GM23248 (cell line): ENCODE measurements at regions not wholly inside any gene's neighbourhood (a gene's known extent, or its start where the extent isn't known, plus 50 kb on each side); places are given as distances from the start of the nearest gene placed in this dataset.

Experiments used
- DNase-seq: peaks from one replicate; pipeline ENCODE4 v3.0.0-alpha.2; 2015
- H2AFZ ChIP-seq: fragments of 200-600 bp; sonication (generic); 2 replicates; pipeline ENCODE4 v1.6.1; 2016; ENCODE audit warnings: antibody characterized with exemption
- H3F3A ChIP-seq: fragments of 200-600 bp; sonication (generic); 2 replicates; pipeline ENCODE4 v1.6.1; 2016; ENCODE audit warnings: mild to moderate bottlenecking, antibody characterized with exemption, mixed run types; ENCODE audit not compliant: insufficient read depth
- H3K27ac ChIP-seq: fragments of 200-600 bp; sonication (generic); 2 replicates; pipeline ENCODE4 v1.5.1; 2016; ENCODE audit warnings: mild to moderate bottlenecking
- H3K27me3 ChIP-seq: fragments of 200-600 bp; sonication (generic); replicated peaks from 2 replicates; pipeline ENCODE4 v1.6.1; 2016; ENCODE audit warnings: mild to moderate bottlenecking; ENCODE audit not compliant: insufficient read depth
- H3K36me3 ChIP-seq: fragments of 200-600 bp; sonication (generic); 2 replicates; pipeline ENCODE4 v1.6.1; 2016; ENCODE audit warnings: low read depth, mild to moderate bottlenecking
- H3K4me1 ChIP-seq: fragments of 200-600 bp; sonication (generic); 2 replicates; pipeline ENCODE4 v1.6.1; 2016; ENCODE audit warnings: mild to moderate bottlenecking; ENCODE audit not compliant: insufficient read depth
- H3K4me2 ChIP-seq: fragments of 200-600 bp; sonication (generic); one replicate; pipeline ENCODE4 v1.6.1; 2016; ENCODE audit warnings: mild to moderate bottlenecking; ENCODE audit not compliant: unreplicated experiment
- H3K4me3 ChIP-seq: fragments of 200-600 bp; sonication (generic); 2 replicates; pipeline ENCODE4 v1.5.1; 2016; ENCODE audit warnings: mild to moderate bottlenecking
- H3K79me2 ChIP-seq: fragments of 200-600 bp; sonication (generic); 2 replicates; pipeline ENCODE4 v1.6.1; 2016; ENCODE audit warnings: mild to moderate bottlenecking; ENCODE audit not compliant: insufficient read depth
- H3K9ac ChIP-seq: fragments of 200-600 bp; sonication (generic); 2 replicates; pipeline ENCODE4 v1.6.1; 2016; ENCODE audit warnings: mild to moderate bottlenecking
- H3K9me2 ChIP-seq: fragments of 200-600 bp; sonication (generic); 2 replicates; pipeline ENCODE4 v1.6.1; 2016; ENCODE audit warnings: mixed run types, mild to moderate bottlenecking, moderate library complexity; ENCODE audit not compliant: insufficient read depth
- H3K9me3 ChIP-seq: fragments of 200-600 bp; sonication (generic); one replicate; pipeline ENCODE4 v1.6.1; 2017; ENCODE audit warnings: low read depth
- H4K20me1 ChIP-seq: fragments of 200-600 bp; sonication (generic); 2 replicates; pipeline ENCODE4 v1.6.0; 2016; ENCODE audit not compliant: insufficient read depth
- EZH2 ChIP-seq: fragments of 200-600 bp; sonication (generic); IDR thresholded peaks from 2 replicates; pipeline ENCODE4 v1.6.1; 2018; ENCODE audit warnings: antibody characterized with exemption, mild to moderate bottlenecking; ENCODE audit not compliant: insufficient read depth, poor library complexity, severe bottlenecking
- EZH2phosphoT487 ChIP-seq: fragments of 200-600 bp; sonication (generic); IDR thresholded peaks from 2 replicates; pipeline ENCODE4 v1.6.1; 2018; ENCODE audit warnings: antibody characterized with exemption, moderate library complexity, mild to moderate bottlenecking, low read depth; ENCODE audit not compliant: insufficient read depth
- WGBS, 2 experiments: methylation state at CpG; one replicate each; pipeline ENCODE4 v1.1.6; 2015 to 2017; ENCODE audit warnings: low lambda C conversion rate in 2 of 2, low coverage in 1 of 2; ENCODE audit errors: missing lambda C conversion rate in 2 of 2; 5-methylcytosine and 5-hydroxymethylcytosine counted together
- in situ Hi-C: fragments of 300-500 bp; cut with MboI; formaldehyde crosslinking; loops from 2 replicates; pipeline ENCODE4 v1.15.0; 2020

DNA sequence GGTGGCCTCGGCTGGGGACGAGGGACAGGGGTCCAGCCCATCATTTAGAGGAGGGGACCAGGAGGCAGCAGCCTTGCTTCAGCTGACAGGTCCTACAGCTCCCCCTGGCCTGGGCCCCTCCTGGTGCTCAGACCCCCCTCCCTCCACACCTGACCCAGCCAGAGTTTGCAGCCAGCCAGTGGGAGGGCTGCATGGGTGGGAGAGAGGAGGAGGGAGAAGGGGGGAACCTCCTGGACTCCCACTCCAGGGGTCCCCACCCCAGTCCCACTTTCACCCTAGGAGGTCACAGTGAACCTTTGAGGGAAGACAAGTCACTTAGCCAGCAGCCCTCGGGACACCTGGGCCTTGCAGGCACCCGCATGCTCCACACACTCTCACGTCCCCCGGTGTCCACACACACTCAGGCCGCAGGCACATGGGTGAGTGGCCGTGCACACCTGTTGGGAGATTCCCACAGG, 108.9 kb upstream of the ZBTB40 start:
- H3K4me1 ChIP-seq: no peaks in the 10 kb centered on the region; the same call in 1 of the 2 replicates
- H3F3A ChIP-seq: no peaks in the 10 kb centered on the region
- no peak overlapping the region for H3K9ac ChIP-seq
- no peaks in the 10 kb centered on the region for H3K36me3 ChIP-seq
- H3K27ac ChIP-seq: no peak overlapping the region
- no peak for DNase-seq
- H4K20me1 ChIP-seq: no peaks in the 10 kb centered on the region
- TF ChIP-seq EZH2: no peak
- no peak for TF ChIP-seq EZH2phosphoT487
- 68 to 73% methylated on average over 8 of the region's 8 CpGs for WGBS, 2 experiments
- H3K9me3 ChIP-seq: no peaks in the 10 kb centered on the region
- no peak overlapping the region for H2AFZ ChIP-seq
- H3K79me2 ChIP-seq: no peaks in the 10 kb centered on the region
- H3K4me3 ChIP-seq: no peak overlapping the region
- H3K27me3 ChIP-seq: peaks cover 71% of the 10 kb centered on the region
- no peak overlapping the region for H3K4me2 ChIP-seq
- no peaks in the 10 kb centered on the region for H3K9me2 ChIP-seq
- in situ Hi-C loops: no loop called here

- Histone ChIP-seq H2AFZ (no peak overlapping the region), H3K9me2 (no peaks in the 10 kb centered on the region), H3K4me3 (no peak overlapping the region), H3K79me2 (no peaks in the 10 kb centered on the region), H3K9me3 (no peaks in the 10 kb centered on the region), H3K4me2 (no peak overlapping the region), H3K4me1 (no peaks in the 10 kb centered on the region; the same call in 1 of the 2 replicates), H3F3A (no peaks in the 10 kb centered on the region), H3K9ac (no peak overlapping the region), H4K20me1 (no peaks in the 10 kb centered on the region), H3K27ac (no peak overlapping the region), H3K27me3 (peaks cover 70% of the 10 kb centered on the region), H3K36me3 (no peaks in the 10 kb centered on the region)
- WGBS, 2 experiments: 52 to 54% methylated on average over 29 of the region's 29 CpGs
- TF ChIP-seq EZH2 (no peak), EZH2phosphoT487 (no peak)
- no peak for DNase-seq
- in situ Hi-C loops: no loop called here
These were observed 108.0 kb upstream of the ZBTB40 start for GRCh38 chr1:22343456-22344328.

GRCh38 chr1:22344329-22344630, 107.4 kb upstream of the ZBTB40 start:
- H3K4me1 ChIP-seq: no peaks in the 10 kb centered on the region; the same call in 1 of the 2 replicates
- no peaks in the 10 kb centered on the region for H3K9me3 ChIP-seq
- H3K27me3 ChIP-seq: peaks cover 66% of the 10 kb centered on the region
- in situ Hi-C loops: no loop called here
- H3K4me2 ChIP-seq: no peak overlapping the region
- no peak overlapping the region for H3K27ac ChIP-seq
- 15 to 16% methylated on average over 5 of the region's 5 CpGs for WGBS, 2 experiments
- no peaks in the 10 kb centered on the region for H4K20me1 ChIP-seq
- H3K79me2 ChIP-seq: no peaks in the 10 kb centered on the region
- no peaks in the 10 kb centered on the region for H3K9me2 ChIP-seq
- no peaks in the 10 kb centered on the region for H3K36me3 ChIP-seq
- DNase-seq: peak; percentile 31
- TF ChIP-seq EZH2 (no peak), EZH2phosphoT487 (no peak)
- H3F3A ChIP-seq: no peaks in the 10 kb centered on the region
- H3K4me3 ChIP-seq: no peak overlapping the region
- no peak overlapping the region for H3K9ac ChIP-seq
- no peak overlapping the region for H2AFZ ChIP-seq

DNA sequence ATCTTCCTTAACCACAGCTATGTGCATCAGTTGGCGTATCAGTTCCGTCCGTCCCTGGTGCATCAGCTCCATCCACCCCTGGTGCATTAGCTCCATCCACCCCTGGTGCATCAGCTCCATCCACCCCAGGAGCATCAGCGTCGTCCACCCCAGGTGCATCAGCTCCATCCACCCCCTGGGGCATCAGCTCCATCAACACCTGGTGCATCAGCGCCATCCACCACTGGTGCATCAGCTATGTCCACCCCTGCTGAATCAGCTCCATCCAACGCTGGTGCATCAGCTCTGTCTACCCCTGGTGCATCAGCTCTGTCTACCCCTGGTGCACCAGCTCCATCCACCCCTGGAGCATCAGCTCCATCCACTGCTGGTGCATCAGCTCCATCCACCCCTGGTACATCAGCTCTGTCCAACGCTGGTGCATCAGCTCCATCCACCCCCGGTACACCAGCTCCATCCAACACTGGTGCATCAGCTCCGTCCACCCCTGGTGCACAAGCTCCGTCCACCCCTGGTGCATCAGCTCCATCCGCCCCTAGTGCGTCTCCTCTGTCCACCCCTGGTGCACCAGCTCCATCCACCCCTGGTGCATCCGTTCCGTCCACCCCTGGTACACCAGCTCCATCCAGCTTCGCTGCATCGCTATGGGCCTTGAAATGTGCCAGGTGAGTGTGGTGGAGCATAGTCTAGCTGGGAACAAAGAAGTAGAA, 106.6 kb upstream of the ZBTB40 start:
- Histone ChIP-seq H4K20me1 (no peaks in the 10 kb centered on the region), H3K27ac (no peak overlapping the region), H3K9me2 (no peaks in the 10 kb centered on the region), H2AFZ (no peak overlapping the region), H3K36me3 (no peaks in the 10 kb centered on the region), H3K9me3 (no peaks in the 10 kb centered on the region), H3K4me1 (no peaks in the 10 kb centered on the region; the same call in 1 of the 2 replicates), H3K4me3 (no peak overlapping the region), H3F3A (no peaks in the 10 kb centered on the region), H3K9ac (no peak overlapping the region), H3K27me3 (peaks cover 63% of the 10 kb centered on the region), H3K4me2 (no peak overlapping the region), H3K79me2 (no peaks in the 10 kb centered on the region)
- DNase-seq: no peak
- TF ChIP-seq EZH2phosphoT487 (no peak), EZH2 (no peak)
- WGBS, 2 experiments: 78% methylated on average over 17 of the region's 17 CpGs
- in situ Hi-C loops: no loop called here
